SKM-1 treated with dmso at 0.1 percent for 144 hours (cell line): ENCODE measurements at regions not wholly inside any gene's neighbourhood (a gene's known extent, or its start where the extent isn't known, plus 50 kb on each side); places are given as distances from the start of the nearest gene placed in this dataset.
A peak's percentile ranks its signal among the peaks of the same experiment; 100 is the strongest.

Source experiments
- DNase-seq: peaks from one replicate; lab custom pipeline; 2025; ENCODE audit not compliant: unreplicated experiment; lab: John Stamatoyannopoulos, UW

DNA sequence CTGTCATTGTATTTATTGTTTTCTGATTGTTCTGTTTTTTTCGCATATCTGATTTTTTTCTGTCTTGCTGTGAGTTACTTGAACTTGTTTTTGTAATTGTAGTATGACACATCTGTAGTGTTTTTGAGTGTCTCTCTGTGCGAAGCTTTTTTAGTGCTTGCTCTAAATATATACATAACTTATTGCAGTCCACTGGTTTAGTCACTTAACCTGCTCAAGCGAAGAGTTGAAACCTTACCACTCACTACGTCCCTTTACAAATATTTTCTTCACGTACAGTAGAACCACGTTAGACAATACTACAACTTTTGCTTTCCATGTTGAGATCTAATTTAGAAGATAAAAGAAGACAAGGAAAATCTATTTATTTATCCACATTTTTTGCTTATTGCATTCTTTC is 713.0 kb upstream of the GRM7 start:
- DNase-seq: no peak

DNA sequence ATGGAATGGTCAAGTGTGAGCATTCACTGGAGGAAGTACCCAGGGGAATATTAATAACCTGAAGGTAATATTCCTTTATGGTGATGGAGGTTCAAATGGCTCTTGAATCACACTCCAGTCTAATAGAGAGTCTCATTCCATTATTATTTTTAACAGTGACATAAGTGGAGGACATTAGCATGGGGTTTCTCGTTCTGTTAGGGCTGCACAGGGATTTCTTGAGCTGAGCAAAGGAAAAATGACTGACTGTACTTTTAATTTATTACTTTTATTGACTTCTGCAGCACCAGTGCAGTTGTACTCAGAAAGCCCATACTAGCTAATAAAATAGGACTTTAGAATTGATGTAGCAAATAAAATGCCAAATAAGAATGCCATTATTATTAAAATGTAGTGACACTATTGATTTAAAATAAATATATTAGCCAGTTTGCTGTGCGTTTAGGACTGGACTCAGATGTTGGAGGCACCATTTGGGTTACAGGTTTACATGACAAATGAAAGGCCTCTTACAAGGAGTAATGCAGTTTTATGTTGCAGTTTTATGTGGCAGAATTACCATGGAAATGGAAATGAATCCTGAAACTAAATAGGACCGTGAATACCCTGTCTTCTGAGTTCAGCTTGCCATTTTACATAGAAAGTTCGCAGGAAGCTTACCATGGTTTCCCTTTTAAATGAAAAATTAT is 705.1 kb upstream of the GRM7 start:
- no peak for DNase-seq

DNA sequence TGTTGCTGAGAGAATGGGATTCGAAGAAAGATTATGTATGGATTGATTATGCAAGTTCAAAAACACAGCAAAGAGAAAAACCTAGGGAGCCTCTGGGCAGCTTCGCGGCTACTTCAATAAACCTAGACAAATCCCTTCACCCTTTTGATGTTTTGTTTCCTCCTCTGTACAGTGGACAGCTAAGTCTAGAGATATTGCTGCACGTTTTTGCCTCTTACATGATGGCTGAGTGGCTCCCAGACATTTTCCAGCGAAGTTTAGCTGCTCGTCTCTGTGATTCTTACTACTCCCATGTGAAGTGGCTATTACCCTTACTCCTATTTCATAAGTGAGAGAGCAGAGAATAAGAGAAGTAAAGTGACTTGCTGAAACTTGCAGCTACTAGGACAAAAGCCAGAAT is 695.0 kb upstream of the GRM7 start:
- no peak for DNase-seq

DNA sequence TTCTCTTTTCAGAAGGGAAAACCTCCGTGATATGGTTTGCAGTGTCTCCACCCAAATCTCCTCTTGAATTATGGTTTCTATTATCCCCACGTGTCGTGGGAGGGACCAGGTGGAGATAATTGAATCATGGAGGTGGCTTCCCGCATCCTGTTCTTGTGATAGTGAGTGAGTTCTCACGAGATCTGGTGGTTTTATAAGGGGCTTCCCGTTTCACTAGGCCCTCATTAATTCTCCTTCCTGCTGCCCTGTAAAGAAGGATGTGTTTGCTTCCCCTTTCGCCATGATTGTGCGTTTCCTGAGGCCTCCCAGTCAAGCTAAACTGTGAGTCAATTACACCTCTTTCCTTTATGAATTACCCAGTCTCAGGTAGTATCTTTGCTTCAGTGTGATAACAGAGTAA is 692.7 kb upstream of the GRM7 start:
- peak; percentile 59 for DNase-seq

DNA sequence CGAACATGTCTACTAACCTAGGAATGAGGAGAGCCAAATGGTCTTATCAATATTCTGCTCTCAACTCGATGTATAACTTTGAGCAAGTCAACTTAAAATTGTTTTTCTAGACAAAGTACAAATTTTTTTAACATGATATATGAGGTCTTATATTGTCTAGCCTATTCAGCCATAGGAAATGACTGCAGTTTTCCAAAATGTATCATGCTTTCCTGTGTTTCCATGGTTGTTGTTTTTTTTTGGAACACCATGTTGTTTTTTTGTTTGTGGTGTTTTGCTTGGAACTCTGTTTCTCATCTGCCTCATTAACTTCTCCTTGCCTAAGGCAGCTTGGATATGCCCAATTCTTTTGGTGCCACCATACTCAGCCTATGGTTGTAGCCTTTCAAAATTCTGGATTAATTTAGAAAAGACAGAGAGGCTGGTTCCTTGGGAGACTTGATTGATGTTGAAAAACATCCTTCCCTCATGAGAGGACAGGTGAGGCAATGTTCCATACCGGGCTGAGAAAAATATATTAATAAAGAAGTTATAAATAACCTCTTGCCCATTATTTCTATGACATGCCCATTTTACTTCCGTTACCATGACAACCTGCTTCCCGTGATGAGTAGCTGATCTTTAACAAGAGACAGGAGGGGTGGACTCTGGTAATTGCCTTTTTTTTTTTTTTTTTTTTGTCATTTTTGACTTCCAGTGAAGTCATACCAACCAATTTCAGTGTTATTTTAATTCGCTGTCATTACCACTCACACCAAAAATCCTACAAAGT is 687.9 kb upstream of the GRM7 start:
- DNase-seq: no peak

DNA sequence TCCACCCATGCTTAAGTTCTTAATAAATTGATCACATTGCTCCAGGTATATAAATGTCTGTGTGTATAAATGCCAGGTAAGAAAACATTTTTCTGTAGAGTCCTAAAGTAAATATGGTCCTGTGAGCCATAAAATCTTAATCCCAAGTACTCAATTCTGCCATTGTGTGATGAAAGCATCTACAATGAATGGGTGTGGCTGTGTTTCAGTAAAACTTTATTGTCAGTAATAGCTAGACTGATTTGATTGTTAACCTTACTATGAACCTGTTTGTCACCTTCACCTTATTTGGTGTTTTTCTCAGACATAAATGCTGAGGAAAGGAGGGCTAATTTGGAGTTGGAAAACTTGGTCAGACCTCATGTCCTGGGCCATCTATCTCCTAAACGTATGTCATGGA is 683.5 kb upstream of the GRM7 start:
- DNase-seq: no peak

DNA sequence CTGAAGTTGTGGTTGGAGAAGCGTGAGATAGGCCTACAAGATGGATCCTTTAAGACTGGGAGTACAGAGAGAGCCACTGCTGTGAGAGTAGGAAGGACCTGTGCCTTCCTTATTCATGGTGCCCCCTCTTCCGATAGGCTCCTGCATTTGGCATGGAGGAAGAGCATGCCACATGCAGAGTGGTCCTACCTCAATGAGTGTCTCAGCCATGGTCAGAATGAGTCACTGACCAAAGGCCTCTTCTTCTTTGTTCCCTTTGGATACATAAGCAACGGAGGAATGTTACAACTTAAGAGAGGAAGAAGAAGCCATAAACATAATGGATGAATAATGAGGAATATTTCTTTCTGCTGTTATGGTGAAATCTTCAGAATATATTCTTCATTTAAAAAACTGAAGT is 681.2 kb upstream of the GRM7 start:
- no peak for DNase-seq

DNA sequence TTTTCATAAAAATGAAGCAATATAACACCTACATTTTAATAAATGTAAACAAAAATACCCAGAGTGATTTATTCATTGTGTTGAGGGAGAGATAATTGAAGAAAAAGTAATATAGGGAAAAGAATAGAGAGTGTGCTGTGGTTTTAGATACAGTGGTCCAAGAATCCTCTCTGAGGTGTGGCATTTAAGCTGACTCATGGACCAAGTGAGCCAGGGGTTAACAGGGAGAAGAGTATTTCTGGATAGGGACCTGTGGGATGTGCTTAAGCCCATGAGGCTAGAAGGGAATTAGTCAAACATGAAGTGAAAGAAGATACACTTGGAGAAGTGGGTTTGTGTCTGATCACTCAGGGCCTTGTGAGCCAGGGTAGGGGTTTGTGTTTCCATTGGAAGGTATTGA is 680.7 kb upstream of the GRM7 start:
- DNase-seq: no peak

DNA sequence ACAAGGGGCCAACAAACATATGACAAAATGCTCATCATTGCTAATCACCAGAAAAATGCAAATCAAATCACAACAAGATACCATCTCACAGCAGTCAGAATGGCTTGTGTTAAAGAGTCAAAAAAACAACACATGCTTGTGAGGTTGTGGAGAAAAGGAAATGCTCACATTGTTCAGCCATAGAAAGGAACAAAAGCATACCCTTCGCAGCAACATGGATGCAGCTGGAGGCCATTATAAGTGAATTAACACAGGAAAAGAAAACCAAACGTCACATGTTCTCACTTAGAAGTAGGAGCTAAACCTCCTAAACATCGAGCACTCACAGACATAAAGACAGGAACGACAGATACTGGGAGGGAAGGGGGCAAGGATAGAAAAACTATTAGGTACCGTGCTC is 678.4 kb upstream of the GRM7 start:
- DNase-seq: no peak

DNA sequence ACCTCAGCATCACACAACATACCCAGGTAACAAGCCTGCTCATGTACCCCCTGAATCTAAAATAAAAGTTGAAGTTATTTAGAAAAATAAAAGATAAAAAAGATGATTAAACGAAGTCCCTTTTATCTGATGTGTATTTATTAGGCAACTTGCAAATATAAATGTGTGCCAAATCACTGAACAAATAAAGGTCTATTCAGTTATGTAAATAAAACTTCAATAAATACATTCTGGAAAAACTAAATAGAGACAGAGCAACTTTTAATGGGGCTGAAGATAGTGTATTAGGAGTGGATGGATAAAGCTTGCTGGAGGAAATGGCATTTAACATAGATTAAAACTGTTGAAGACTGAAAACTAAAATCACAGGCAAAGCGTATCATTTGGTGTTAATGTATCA is 678.0 kb upstream of the GRM7 start:
- DNase-seq: no peak

DNA sequence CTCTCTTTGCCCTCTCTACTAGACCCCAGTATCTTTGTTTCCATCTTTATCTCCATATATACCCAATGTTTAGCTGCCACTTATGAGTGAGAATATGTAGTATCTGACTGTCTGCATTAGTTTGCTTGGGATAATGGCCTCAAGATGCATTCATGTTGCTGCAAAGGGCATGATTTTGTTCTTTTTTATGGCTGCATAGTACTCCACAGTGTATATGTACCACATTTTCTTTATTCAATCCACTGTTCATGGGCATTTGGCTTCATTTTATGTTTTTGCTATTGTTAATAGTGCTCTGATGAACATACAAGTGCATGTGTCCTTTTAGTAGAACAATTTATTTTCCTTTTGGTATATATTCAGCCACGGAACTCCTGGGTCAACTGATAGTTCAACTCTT is 671.5 kb upstream of the GRM7 start:
- DNase-seq: no peak

DNA sequence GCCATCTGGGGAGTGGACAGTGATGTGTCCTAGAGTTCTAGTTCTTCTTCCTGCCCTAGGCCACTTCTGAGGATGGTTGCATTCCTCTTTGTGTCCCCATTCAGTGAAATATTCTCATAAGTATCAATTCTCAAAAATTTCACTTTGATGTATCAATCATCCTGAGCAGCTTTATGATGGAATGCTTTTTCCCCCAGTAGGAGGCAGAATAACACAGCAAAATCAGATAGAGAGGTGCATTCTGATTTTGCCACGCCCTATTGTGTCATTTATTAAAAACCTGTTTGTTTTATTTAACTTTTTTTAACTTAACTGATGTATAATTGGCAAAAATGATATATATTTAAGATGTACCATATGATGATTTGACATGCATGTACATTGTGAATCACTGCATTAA is 656.0 kb upstream of the GRM7 start:
- DNase-seq: no peak

DNA sequence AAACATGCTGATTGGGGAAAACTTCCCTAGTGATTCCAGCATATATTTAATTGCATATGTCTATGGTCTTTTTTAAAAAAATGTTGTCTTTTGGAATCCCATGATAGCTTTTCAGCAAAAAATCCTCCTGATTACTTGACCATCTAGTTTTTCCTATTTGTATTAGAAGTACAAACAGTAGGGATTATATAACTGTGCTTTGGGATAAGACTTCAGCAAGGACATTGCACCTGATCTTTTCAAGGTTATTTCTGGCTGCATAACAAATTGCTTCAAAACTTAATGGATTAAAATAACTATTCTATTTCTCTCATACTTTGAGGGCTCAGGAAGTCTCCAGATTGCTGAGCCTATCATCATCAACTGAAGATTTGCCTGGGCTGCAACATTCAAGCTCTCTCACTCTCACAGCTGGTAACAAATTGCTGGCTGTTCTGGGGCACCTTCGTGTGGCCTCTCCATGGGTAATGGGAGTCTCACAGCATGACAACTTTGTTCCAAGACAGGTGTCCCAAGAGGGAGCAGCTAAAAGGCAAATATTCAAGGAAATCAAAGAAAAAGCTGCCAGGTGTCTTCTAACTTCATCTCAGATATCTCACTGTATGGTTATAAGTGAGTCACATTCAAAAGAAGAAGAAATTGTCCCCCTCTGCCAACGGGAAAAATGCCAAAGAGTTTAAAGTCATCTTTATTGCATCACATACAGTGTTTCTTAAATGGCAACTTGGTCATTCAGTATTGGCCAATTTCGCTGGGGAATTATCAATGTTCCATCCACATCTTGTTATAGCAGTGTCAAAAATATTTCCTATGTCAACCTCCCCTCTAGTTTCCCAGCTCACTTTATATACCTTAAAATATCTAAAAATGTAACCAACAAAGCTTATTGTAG is 644.5 kb upstream of the GRM7 start:
- no peak for DNase-seq

DNA sequence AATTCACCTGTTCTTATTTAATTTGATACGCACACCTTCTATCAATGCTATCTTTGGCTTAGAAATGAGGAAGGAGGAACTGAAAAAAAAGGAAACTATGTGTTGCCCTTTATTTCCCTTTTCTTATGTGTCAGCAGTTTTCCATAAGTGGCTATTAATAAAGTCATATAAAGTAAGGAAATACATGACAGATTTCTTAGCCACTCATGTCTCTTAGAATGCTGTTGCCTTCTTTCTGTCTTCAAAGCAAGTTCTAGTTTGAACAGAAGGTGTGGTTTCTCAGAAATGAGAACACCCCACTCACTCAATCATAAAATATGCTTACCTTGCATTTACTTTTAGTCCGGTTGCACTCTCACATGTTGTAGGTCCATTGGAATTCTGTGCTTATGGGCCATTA is 640.5 kb upstream of the GRM7 start:
- DNase-seq: peak; percentile 41

DNA sequence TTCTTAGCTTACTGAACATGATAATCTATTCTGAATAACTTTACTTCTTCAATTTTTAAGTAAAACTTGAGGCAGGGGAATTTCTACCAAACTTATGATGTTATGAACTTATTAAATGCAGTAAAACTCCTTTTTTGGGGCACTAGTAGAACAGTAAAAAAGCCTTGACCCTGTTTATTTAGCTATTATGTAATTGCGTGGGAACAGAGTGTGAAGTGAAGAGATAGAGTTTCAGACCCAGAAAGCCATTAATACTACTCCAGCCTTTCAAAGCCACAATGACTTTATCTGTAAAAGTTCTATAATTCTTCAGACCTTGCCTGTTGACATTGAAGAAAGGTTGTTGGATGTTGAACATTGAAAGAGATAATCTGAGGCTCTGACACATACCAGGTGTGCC is 638.8 kb upstream of the GRM7 start:
- no peak for DNase-seq

DNA sequence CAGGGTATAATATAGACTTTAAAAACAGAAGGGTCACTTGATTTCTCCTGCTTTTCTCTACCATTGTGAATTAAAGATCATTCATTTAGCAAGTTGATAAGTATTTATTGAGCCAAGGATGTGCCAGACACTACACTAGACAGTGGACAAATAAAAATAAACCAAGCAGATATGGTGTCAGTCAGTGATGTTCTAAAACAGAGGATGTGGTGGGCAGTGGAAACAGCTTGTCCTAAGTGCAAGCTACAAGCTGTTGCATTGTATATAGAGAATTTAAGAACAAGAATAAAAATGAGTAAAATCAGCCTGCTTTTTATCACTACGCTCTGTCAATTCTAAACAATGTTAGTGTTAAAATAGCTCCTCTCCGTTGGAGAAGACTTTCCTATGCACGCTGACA is 637.3 kb upstream of the GRM7 start:
- DNase-seq: no peak

DNA sequence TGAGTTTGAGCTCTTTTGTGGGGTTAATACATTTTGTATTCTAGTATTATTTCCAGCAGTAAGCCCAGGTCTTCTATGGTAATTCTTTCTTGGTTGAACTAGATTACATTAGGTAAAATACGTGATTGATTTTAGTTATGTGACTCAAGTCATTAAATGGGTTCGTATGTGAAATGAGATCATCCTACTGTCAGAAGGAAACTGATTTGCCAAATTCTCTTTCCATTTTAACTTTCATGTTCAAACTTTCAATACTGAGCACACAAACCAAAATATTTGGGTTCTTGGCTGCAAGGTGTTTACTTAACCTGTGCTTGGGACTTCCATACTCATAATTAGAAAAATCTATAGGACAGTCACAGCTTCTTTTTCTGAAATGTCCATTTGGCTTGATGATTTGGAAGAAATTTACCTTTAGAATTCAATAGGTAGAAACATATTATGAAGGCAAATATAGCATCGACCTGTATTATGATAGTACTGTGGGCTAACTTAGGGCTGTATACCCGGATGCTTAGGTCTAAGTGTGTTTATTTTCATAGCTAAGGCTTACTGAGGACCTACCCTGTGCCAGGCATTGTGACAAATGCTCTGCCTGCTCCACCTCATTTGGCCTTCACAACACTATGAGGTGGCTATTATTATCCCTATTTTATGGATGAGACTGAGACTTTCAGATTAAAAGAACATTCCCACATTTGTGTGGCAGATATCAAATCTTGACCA is 631.8 kb upstream of the GRM7 start:
- no peak for DNase-seq

DNA sequence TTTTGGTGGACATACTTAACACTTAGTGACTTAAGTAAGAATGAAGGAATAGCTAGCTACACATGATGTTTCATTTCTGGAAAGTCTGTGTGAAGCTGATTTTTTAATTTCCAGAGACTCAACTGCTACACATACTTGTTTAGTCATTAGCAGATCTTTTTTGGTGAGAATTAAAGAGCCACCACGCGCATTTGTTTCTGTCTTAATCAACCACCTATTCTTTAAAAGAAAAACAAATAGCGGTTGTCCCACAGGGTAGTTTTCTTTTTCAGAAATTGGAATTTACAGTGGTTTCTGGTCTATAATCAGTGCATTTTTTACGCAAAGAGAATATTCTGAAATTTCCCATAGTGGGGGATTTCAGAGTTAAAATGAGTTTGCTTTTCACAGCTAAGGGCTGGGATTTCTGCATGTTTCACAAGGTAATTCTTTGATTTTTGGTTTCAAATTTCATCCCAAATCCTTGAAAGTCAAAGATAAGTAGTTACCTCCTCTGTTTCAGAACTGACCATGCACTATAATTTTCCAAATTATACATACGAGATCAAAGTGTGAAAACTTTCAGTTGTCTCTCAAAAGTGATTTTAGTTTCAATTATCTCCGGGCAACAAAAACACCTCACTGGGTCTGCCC is 631.0 kb upstream of the GRM7 start:
- DNase-seq: no peak

DNA sequence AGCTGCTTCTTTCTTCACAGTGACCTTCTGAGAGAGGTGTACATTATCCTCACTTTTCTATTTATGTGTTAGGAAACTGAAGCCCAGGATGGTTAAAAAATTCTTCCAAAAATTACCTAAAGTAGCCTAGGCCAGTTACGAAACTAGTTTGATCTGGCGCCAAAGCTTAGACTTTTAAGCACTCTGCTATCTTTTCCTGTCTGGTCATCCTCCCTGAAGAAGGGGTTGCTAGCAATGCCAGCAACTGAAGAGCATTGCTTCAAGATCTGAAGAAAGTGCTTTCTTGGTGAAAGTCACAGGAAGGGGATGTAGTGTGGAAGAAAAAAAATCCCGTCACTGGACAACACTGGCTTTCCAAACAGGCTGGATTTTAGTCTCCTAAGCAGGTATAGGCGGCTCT is 618.8 kb upstream of the GRM7 start:
- DNase-seq: no peak

DNA sequence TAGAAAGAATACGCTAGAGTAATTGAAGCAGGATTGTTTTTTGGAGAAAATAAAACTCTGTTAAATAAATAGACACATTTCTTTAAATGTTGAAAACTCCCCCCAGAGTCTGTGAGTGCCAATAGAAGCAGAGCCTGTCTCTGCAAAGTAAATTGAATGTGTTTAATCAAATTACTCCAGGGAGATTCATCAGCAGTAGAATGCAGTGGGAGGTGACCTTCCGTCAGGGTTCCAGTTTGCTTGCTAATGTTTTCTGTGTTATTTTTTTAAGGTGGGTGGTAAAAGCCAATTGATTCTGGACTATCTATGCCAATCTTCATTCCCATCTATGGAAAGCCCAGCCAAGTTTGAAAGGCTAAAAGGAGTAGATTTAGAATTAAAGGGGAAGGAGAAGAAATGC is 612.4 kb upstream of the GRM7 start:
- DNase-seq: no peak

DNA sequence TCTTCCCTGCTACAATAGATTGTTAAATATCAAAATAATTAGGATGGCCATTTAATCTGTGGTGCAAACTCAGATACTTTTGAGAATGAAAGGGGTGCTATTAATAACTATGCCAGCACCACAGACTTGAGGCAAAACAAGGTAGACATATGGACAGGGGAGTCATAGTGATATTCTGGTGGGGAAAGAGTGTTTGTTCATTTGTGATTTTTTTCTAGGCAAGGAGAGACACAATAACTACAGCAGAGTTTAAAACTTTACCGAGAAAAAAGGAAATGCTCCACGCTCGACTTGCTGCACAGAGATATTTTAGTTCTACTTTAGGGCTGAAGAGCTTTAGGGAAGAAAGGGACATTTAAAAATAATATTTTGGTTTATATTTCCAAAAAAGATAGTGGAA is 611.2 kb upstream of the GRM7 start:
- no peak for DNase-seq
